ENCODE measurements at regions not wholly inside any gene's neighbourhood (a gene's known extent, or its start where the extent isn't known, plus 50 kb on each side); places are given as distances from the start of the nearest gene placed in this dataset.

- TF ChIP-seq ZNF785 (tag by site-specific recombination; IDR thresholded peaks at IDR 0.05) (no peak), YY1 (tag by site-specific recombination; IDR thresholded peaks at IDR 0.05) (no peak), ZBTB20 (tag by site-specific recombination; IDR thresholded peaks at IDR 0.05) (no peak)
Observed at GRCh38 chr2:16717477-16717876, 51.8 kb upstream of the CYRIA start.
